Inflammatory macrophage (primary cell): ENCODE measurements at regions not wholly inside any gene's neighbourhood (a gene's known extent, or its start where the extent isn't known, plus 50 kb on each side); places are given as distances from the start of the nearest gene placed in this dataset.

ENCODE experiments used
- DNase-seq, 2 donors: peaks; one replicate each; pipeline ENCODE4 v3.0.0-alpha.2; 2020 to 2022

DNA sequence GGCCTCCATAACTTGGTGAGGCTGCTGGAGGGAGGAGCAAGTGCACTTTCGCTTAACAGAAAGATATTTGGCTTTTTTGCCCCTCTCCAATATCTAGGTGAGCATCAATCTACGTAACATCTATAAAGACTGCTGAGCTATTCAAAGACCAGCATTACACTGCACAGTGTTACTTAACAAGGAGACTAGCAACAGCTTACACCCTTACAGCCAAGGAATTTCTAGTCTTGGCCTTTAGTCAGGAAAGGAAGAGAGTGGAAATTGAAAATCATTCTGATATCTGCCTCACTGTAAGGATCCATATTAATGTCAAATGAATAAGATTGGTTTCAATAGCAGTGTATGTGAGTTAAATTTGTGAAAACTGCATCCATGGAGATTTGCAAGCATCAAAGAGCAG lies 163.9 kb upstream of the DUSP10 start:
- no peak for DNase-seq

DNA sequence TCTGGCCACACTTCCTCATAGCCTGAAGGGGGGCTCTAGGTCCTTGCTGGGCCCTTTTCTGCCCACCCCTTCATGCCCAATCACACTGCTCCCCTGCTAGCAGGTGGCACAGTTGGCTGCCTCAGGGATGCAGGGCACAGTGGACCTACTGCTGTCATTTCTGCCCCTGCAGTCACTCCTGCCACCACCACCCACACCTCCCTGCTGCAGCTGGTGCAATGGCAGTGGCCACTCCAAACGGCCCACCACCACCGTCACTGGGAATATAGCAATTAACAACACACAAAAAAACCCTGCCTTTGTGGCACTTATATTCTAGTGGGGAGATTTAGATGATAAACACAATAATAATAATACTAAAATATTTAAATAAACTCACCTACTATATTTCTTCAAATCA lies 162.4 kb upstream of the DUSP10 start:
- no peak for DNase-seq

DNA sequence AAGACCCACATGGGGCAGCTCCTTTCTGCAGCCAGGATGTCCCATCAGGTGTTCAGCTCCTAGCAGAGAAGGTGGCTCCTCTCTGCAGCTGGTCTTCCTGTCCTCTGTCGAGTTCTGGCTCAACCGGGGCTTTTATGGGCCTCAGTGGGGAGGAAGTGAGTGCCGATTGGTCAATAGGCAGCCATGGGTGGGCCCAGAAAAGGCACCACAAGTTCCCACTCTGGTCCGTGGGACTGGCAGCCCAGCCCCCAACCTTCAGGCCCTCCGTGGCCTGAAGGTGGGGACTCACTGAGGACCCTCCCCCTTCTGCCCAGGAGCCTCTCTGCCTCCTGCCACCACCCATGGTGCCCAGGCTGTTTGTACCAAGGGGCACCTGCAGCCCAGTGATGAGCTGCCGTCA lies 161.7 kb upstream of the DUSP10 start:
- no peak for DNase-seq

DNA sequence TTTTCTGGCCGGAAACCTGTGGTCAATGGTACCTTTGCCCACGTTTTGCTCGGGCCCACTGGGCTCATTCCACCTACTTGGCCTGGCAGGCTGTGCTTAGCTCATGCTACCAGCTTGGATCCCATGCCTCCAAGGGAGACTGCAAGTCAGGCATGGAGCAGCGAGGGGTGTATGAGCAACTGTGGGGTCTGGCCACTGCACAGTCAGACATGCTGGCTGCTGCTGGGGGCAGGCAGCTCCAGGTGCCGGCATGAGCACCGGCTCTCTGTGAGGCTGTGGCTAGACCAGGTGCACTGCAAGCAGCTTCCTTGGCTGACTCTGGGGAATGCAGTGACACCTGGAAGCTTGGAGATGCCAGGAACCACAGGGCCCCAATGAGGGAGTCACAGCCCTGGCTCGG lies 161.1 kb upstream of the DUSP10 start:
- no peak for DNase-seq

DNA sequence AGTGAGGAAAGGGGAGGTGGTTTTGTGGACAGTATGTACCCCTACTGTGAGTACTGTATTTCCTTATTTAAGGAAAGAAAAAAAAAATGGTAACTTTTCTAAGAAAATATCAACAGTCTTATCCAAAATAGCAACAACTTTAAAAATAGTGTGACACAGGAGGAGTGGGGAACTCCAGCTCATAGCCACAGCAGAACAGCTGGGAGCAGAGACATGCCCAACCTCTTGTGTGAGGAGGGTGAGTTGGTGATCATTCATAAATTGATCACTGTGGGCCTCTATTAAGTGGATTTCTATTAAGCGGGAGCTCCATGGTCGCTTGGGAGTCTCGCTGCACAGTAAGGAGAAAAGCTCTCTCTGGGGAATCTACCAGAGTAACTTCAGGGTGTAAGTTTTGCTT lies 158.8 kb upstream of the DUSP10 start:
- DNase-seq = no peak

DNA sequence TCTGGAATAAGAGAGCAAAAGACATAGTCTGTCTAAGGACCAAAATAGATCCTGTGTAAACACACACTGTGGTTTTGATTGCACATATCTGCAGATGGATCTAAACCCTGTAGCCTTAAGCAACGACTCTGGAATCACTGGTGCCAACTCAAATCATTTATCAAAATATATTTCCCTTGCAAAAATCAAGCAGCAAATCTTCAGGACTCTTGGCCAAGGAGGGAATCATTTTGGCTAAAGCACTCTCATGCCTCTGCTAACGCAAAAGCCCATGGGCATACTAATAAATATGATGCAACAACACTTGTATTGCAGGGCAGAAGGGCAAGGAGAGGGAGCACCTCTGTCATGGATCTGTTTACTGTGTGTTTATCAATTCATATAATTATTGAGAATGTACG lies 155.4 kb upstream of the DUSP10 start:
- DNase-seq = no peak

DNA sequence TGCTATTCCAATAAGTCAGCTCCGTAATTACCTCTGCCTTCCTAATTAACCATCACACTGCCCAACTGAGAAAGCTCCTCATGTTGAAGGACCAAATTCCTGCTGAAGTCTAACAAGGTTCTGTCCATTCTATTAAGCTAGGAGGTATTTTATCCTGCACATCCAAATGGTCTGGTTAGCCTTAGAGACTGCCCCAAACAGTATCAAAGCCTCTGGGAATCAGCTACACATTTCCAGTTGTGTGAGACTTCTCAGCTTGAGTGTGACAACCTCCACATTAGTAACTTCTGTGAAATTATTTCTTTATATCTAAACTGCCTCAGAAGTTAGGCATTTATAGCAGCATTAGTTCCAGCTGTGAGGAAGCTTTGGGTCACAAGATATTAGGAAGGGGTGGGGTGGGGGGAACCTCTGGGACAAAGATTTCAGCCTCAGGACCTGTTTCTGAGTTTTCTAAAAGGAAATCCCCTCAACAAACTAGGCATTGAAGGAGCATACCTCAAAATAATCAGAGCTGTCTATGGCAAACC lies 150.5 kb upstream of the DUSP10 start:
- no peak for DNase-seq

DNA sequence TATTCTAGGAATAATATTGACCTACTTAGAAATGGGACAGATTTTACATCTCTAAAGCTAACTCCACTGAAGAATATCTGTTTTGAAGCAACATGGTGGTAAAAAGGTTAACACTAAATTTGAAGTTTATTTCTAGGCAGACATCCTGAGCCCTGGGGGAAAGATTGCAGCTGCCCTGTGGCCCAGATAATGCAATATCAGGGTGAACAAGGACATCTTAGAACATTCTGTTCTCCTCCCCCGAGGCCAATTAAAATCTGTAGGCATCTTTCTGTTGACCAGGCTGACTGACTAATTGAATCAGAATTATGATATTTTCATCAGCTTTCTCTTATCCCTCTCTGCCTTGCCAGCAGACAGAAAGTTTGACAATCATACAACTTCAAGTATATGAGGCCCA lies 149.8 kb upstream of the DUSP10 start:
- DNase-seq = no peak

DNA sequence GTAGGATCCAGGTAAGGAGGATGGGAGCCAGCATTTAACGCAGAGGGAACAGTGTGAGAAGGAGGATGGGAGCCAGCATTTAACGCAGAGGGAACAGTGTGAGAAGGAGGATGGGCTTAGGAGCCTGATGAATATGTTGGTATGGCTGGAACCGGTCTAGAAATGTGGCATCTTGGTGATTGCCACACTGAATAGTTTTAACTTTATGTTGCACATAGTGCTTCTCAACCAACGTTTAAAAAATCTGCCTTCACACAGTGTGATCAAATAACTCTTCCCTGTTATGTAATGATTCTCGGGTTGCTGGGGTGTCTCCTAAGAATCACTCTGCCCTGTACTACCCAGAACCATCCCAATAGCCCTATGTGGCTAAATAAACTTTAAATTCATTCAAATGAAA lies 146.9 kb upstream of the DUSP10 start:
- DNase-seq = no peak

DNA sequence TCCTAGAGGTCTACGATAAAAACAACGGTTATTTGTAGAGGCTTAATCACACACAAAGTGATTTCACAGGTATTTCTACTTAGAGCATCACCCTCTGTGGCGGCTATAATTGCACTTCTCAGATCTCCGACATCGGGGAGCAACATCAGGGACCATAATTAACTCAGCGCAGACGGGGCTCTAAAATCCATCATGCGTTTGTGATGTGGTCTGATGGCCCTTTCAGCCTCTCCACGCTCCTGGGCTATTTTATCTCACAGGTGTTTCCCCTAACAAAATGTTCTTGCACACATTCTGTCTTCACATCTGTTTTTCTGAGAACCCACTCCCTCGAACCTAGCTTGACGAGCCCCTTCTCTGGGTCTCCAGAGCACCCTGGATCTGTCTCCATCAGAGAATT lies 146.3 kb upstream of the DUSP10 start:
- DNase-seq = no peak

DNA sequence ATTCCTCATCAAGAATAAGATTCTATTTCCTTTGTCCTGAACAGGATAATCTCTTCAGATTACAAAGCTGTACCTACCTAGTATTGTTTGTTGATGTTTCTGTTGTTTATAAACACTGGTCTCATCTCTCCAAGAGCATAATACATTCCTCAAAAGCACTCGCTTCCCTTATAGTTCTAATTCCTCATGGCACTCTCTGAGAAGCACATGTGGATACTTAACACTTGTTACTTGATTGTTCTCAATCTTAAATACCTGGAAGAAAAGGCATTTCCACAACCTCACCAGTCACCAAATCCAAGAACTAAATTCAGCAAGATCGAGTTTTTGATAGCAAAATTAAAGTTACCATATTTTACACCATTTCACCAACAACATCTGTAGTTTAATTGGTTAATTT lies 145.9 kb upstream of the DUSP10 start:
- DNase-seq = no peak

DNA sequence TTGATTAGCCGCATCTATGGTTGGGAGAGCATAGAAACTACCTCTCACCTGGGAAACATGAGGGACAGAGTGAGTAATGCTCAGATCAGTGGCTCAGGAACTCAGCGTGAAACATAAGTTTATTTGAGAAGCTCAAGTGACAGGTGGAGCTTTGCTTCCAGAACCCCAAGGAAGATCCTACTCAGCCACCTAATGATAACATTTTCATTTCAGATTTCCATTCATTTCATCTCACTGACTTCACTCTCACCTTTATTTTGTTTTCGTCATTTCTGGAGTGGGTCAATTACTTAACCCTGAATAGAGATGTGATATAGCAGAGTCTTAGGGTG lies 145.5 kb upstream of the DUSP10 start:
- DNase-seq = no peak

DNA sequence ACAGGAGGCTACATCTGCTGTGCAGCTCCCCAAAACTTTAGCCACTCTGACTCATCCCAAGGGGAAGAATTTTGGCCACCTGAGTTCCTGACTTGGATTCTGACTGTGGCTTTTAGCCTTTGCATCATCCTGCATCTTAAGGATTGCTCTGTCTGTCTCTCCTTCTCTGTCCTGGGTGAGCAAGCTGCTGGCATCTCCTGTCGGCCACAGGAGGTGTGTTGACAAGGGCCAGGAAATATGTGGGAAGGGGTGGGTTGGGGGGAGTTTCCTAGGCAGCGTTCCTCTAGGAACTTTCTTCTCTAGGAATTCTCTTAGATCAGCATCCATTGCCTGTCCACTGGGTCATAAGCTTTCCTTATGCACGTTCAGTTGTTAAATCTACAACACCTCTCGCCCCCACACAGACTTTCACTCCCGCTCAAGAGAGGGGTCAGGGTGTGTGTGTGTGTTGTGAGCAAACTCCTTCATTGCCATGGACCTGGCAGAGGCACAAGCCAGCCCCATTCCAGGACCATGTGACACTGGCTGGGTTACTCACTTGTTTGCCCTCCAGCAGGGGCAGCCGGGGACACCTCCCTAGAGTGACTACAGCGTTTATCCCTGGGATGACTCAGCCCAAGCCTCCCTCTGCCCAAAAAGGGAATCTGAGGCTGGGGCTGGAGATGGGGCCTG lies 145.0 kb upstream of the DUSP10 start:
- no peak for DNase-seq

DNA sequence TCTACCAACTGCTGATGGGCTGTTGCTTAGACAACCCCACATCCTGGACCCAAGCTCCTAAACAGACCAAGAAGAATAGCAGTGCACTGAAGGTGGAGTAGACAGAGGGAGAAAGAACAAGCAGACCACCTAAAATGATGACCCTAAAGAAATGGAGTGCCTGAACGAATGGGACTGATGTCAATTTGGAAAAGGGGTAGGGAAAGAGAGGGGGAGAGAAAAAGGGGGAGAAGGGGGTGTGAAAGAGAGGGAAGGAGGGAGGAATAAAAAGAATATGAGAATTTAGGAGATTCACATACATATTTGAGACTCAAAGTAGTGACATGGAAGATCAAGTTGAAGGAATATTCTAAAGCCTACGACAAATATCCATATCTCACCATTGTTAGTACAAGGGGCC lies 144.4 kb upstream of the DUSP10 start:
- DNase-seq = no peak

DNA sequence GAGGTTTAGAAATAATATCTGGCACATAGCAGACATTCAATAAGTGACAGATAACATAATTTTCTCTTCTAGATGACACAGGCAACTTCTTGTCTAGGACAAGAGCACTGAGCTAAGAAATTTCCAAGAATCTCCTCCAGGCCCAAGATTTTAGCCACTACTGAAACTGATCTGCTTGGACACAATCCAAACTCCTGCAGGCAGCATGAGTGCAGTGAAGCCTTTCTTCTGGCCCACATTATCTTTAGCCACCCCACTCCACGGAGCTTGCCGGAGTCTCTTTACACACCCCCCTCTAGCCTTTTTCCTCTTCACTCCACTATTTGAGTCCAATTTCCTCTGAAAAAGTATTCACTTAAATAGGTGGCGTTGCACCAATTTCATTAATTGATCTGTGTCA lies 142.9 kb upstream of the DUSP10 start:
- DNase-seq = no peak

DNA sequence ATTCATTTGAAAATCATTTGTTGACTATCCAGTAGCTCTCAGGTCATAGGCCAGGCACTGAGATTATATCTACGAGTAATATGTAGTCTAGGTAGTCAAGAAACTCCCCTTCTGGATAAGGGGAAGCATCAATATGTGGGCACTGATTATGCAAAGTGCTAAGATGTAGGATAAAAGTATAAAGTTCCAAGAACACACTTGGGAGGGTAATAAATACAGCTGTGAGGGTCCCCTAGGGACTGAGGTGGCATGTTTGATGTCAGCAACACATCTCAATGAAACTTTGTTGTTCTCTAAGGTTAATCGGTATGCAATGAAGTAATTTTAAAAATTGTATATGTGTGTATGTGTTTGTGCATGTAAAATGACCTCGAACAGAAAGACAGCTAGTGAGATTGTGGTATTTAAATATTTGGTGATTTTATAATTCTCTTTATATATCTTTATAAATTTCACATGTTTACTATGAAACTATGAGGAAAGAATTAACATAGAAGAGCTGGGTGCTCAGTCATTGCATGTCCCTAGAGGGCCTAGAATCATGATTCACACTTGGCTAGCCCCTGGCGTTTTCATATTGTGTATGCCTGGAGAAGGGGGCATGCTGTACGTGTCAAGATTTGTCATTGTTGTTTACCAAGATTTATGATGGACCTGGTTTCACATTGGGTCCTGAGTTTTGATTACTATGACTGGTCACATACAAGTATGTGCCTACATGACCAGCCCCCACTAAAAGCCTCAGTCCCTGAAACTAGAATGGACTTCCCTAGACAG lies 140.1 kb upstream of the DUSP10 start:
- DNase-seq = no peak

DNA sequence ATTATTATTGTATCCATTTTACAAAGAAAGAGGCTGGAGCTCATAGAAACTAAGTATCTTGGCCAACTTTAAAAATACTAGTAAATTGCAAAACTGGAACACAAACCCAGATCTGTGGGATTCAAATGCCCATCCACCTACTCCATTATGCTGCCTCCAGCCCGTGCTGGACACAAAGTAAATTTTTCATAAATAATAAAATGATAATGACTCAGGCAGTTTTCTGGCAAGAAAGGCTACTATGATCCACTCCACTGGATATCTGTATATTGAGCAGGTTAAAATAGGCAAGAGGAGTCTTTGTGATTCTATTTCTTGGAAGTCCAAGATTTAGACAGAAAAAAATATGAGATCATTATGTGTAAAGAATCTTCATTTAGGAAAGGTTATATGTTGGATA lies 138.3 kb upstream of the DUSP10 start:
- no peak for DNase-seq

DNA sequence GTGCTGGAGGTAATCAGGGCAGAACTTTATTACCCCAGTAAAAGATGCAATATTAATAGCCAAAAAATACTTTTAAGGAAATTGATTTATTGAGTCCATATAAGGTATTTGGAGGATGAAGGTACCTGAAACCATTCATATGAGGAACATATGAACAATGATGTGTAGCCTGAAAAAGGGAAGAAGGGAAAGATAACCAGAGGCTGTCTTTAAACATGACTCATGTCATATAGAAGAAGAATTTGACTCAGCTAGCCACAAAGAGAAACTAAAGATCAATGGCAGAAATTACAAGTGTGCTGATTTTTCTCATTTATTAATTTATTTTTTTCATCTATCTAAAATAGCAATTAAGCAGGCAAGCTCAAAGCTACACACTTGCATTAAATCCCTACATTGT lies 136.2 kb upstream of the DUSP10 start:
- DNase-seq = no peak

DNA sequence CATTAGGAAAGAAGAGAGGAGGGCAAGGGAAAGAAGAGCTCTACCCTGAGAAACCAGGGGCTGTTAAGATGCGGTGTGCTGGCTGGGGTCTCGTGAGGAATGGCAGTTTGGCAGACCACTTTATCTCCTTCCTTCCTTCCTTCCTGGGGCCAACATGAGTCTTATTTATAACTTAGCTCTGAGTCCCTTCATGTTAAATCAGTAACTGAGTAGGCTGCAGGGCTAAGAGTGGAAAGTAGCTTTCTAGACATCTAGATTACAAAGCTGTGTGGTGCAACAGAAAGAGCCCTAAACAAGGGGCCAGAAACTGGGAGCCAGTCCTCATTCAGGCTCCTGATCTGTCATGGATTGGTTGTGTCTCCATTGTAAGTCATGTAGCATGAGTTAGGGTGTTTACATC lies 135.4 kb upstream of the DUSP10 start:
- no peak for DNase-seq

DNA sequence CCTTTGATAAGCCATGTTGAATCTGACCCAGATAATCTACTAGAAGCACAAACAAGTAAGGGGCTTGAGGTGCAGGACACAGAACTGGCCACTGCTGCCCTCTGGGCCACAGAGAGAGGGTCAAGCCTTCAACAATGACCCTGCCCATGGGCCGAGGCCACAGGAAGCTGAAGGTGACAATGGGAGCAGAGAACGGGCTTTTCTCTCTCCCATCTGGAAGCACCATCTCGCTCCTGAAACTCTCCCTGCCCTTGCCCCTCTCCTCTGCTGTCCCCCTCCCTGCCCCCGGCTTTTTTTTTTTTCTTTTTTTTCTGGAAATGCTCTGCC lies 133.1 kb upstream of the DUSP10 start:
- no peak for DNase-seq

DNA sequence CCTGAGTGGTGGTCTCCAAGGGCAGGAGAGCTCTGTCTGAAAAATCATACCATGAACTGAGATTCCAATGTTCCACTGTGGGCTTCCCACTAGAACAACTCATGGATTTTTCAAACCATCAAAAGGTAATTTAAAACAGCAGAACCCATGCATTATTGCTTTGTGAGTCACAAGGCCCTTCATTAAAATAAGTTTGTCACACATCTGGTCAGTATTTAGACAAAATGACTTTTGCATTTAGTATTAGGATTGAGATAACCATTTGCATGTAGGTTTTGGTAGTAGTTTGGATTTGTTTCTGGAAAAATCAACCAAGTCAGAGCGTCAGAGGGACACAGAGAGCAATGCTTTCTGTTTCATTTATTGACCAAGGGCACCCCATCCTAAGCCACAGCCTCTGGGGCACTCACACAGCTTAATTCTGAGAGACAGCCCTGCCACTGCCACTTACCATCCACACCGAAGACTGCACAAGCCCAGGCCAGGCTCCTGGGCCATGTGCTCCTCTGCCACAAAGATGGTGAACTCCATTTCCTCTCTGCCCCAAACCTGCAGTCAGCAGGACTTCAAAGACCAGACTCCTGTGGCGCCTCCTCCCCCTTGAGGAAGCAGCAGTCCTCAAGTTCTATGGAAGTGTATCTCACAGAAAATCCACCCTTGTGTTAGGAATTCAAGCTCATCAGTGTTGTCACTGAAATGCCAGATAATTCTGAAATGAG lies 132.6 kb upstream of the DUSP10 start:
- no peak for DNase-seq

DNA sequence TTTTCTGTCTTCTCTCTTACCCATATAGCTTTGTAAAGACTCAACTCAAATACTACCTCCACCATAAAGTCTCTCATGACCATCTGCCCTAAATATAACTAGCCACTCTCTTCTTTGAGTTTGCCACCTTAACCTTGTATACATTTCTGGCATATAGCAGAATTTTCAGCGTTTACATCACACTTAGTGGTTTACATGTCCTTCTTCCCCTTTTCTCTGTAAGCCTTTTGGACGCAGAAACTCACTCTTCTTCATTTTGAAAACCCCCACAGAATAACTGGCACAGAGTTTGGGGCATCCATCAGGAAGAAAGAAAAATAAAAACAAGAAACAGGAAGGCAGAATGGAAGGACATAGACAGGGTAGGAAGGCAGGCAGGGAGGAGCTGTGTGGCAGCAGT lies 131.8 kb upstream of the DUSP10 start:
- peak; percentile 35 to 51 for DNase-seq

DNA sequence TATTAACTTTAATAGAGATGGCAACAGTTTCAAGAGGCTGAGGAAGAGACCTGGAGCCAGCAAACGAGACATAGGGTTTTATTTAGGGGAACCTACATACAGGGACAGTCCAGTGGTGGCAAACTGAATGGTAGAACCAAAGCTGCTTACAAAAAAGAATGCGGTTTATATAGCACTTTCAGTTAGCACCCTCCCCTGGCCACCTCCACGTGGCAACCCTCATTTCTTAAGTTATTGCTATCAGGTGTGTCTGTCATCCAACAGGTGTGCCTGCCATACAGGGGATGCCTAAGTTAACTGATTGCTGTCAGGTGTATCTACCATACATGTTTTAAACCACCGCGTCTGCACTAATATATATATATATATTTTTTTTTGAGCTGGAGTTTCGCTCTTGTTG lies 129.2 kb upstream of the DUSP10 start:
- no peak for DNase-seq

DNA sequence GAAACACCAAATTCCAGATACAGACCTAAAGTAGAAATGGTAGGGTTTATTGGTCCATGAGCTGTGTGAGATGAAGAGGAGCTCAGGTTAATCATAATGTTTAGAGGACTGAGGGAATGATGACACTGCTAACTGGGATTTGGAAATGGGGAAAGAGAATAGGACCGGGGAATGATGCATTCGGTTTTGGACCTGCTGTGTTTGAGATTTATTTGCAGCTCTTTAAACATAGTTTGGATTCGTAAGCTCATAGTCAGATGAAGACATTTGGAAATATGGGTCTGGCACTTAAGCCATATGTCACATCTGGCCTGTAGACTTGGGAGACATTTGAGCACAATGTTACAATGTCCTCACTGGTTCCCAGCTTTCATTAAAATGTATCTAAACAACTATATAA lies 127.9 kb upstream of the DUSP10 start:
- DNase-seq = no peak
